Left renal pelvis (tissue), 4 donors: ENCODE measurements at regions not wholly inside any gene's neighbourhood (a gene's known extent, or its start where the extent isn't known, plus 50 kb on each side); places are given as distances from the start of the nearest gene placed in this dataset.

Experiments used
- DNase-seq, 4 donors: peaks; one replicate each; pipeline ENCODE4 v3.0.0-alpha.2; 2013; ENCODE audit warnings: low read depth in 4 of 4, low spot score in 3 of 4

DNA sequence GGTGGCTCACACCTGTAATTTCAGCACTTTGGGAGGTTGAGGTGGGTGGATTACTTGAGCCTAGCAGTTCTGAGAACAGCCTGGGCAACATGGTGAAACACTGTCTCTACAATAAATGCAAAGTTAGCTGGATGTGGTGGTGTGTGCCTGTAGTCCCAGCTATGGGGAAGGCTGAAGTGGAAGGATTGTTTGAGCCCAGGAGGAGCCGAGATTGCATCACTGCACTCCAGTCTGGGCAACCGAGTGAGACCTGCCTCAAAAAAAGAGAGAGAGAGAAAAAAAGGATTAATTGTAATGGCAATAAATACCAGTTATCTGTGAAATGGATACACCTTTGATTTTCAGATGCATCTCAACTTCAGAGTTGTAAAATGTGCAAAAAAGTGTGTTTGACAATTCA, 58.8 kb downstream of the SPRY1 start:
- DNase-seq, result no peak

DNA sequence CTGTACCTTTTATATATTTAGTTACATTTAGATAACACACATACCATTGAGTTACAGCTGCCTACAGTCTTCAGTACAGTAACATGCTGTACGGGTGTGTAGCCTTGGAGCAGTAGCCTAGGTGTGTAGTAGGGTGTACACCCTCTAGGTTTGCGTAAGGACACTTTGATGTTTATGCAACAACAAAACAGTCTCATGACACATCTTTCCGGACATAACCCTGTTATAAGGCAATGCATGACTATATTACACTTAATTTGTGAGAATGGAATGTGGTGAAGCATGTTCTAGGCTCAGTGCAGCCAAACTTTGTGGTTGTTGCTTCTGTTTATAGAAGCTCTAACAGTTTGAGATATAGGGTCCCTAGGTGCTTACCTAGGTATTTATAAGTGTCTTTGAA, 65.4 kb downstream of the SPRY1 start:
- DNase-seq, result no peak

DNA sequence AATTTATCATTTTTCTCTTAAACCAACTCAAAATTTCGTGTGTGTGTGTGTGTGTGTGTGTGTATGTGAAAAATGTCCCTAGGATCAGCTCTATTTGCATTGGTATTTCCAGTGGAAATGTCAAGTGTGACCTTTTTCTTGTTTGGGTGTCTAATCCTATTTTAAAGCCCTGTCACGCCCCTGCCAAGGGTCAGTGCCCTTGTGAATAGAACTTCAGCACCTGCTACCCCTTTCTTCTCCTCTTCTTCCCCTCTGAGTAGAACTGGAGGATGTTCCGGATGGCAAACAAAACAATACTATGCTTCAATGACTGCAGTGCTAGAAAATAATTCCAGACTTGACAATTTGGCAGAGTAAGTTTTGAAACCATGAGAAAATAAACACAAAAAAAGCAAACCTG, 67.3 kb downstream of the SPRY1 start:
- DNase-seq, result no peak

DNA sequence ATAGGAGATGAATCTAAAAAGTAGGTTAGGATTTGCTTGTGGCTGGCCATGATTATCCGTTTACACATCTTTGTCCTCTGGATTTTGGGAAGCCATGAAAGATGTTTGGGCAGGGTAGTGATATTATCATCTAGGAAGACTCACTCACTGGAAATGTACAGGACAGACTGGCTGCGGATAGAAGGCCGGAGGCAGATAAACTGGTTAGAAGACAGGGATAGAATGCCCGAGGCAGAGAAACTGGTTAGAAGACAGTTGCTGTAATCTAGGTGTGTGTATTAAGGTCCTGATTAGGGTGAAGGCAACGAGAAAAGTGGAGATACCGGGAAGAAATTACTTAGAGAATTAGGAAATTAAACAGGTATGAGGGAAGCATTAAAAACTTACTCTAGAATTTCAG, 68.8 kb downstream of the SPRY1 start:
- no peak for DNase-seq

DNA sequence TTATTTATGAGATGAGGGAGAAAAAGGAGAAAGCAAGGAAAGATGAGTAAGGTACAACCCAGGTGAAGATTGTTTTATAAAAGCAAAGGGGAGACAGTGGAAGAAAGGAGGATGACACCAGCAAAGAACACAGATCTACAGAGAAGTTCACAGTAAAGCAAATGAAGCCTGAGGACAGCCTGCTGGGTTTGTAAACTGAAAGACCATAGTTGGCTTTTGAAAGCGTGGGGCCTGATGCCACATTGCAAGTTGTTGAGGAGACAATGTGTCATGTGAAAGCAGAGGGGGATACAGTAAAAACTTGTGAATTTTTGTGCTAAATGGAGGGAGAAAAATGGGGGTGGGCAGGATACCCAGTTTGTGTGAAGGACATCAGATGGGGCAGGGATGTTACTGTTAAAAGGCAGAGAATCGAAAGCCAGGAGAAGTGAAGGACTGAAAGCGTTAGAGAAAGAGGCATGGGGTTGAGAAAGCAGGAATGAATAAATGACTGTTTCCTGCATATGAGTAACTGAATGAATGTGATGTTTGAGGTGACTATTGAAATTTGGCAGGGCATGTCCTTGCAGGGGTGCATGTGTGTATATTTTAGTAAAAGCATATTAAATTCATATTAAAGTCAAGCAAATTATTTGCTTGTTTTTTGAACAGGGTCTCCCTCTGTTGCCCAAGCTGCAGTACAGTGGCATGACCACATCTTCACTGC, 69.6 kb downstream of the SPRY1 start:
- DNase-seq, result no peak

DNA sequence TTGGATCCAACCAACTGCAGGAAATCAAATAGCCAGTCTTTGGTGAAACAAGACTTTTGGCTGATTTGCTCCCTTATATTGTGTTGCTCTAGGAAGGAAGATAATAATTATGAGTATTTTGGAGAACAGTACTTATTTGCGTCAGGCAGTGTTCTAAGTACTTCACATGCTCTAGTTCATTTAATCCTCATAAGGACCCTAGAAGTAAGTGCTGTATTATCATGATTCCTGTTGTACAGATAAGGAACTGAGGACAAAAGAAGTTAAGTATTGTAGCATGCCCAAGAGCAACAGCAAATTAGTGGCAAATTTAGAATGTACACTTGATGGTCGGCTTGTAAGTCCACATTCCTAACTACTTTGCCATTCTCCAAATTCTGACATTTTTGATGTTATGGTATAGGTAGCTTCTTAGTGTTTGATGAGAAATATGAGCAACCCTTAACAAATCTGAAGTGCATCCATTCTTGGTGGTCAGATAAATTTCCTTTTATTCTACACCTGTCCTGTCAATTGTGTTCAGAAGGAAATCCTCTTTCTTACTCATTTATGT, 72.0 kb downstream of the SPRY1 start:
- no peak for DNase-seq

DNA sequence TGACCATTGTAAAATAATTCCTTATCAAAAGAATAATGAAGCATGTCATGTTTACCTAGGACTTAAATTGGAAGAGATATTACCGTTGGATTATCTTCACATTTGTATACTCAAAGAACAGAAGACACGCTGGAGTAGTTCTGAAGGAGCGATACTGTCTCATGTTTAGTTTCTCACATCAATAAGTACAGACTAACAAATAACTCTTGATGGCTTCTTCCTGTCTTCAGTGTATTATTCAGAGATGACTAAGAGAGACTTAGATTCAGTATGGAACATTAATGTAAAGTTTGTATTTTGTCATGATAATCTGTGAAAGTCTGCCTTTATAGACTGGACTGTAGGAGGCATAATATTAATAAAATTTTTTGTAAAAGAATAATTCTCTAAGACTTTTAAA, 72.7 kb downstream of the SPRY1 start:
- no peak for DNase-seq

DNA sequence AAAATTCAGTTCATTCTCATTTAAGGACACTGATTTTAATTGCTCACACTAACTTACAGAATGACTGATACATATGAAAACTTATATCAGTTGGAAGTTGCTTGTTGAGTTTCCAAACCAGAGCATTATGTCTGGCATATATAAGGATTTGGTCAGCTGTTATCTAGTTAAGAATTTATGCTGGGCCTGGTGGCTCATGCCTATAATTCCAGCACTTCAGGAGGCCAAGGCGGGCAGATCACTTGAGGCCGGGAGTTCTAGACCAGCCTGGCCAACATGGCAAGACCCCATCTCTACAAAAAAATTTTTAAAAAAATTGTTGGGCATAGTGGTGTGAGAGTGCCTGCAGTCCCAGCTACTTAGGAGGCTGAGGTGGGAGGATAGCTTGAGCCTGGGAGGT, 73.1 kb downstream of the SPRY1 start:
- no peak for DNase-seq

DNA sequence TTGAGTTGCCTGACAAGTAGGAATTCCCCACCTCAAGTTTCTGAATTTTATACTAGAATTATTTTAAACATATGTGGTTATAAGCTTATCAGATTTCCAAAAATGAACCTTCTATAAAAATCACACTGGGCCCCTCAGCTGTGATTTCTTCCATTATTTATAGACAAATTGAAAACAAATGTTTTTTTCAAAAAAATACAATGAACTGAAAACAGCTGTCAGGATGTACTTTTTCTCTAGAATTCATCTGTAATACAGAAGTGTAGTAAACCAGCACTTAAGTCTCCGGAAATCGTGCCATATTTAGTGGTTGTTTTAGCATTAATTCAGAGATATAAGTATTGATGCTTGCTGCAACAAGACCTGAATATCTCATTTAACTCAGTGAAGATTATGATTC, 74.0 kb downstream of the SPRY1 start:
- DNase-seq, result no peak

DNA sequence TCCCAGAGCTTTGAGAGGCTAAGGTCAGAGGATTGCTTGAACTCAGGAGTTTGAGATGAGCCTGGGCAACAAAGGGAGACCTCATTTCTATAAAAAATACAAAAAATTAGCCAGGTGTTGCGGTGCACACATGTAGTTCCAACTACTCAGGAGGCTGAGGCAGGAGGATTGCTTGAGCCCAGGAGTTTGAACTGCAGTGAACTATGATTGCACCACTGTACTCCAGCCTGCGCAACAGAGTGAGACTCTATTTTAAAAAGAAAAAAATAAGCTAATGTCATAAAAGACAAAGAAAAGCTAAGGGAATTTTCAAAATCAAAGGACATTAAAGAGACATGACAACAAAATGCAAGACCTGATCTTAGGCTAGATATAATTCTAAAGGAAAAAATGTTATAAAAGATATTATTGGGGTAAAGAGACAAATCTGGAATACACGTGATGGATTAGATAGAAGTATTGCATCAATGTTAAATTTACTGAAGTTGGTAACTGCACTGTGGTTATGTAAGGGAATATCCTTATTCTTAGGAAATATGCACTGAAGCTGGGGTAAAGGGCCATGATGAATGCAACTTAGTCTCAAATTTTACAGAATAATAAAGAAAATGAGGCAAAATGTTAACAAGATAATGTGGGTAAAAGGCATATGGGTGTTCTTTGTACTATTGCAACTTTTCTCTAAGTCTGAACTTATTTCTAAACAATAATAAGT, 75.2 kb downstream of the SPRY1 start:
- DNase-seq, result no peak

DNA sequence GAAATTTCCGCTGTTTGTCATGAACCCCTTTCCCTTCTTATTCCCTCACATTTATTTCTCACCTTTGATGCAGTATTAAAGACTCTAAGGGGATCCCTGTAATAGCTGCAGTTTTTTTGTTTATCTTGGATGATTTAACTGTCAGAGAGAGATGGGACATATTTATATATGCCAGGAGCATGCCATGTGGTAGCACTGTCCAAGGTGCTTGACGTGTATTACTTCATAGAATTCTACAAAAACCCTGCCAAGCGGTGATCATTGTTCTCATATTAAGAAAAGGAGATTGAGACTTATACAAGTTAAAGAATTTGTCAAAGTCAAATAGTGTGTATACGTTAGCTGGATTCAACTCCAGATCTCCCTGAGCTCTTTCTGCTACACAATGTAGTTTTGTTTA, 78.2 kb downstream of the SPRY1 start:
- DNase-seq, result no peak

DNA sequence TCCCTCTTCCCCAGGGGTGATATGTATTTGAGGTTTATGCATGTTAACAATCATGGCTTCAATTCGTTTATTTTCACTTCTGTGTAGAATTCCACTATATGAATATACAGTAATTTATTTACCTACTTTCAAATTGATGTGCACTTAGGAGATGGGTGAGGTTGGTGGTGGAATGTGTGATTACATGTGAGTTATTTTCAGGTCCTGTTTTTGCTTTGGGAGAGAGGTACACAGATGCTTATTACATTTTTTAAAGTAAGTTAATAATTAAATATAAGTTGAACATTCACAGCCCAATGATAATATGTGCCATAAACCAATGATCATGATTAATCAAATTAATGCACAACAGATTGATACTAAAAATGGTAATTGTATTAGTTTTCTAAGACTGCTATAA, 79.5 kb downstream of the SPRY1 start:
- no peak for DNase-seq

DNA sequence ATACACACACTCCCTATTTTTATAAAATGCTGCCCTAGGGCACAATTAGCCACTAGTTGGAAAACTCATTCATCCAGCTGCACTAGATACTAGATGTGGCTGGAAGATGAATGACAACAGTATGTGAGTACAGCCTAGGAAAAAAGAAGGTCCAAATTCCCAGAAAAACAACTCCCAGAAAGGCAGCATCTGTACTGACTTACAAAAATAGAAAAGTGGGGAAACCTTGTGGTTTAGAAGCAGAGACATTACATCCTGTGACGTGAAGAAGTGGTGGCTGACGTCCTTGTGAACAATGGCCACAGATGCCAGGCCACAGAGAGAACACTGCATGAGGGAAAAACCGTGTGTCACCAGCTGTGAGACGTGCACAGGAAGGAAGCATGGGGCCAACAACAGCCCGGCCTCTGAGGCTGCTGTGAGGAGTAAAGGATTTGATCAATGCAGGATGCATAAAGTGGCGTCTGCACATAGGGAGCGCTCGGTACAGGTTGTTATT, 81.2 kb downstream of the SPRY1 start:
- no peak for DNase-seq

DNA sequence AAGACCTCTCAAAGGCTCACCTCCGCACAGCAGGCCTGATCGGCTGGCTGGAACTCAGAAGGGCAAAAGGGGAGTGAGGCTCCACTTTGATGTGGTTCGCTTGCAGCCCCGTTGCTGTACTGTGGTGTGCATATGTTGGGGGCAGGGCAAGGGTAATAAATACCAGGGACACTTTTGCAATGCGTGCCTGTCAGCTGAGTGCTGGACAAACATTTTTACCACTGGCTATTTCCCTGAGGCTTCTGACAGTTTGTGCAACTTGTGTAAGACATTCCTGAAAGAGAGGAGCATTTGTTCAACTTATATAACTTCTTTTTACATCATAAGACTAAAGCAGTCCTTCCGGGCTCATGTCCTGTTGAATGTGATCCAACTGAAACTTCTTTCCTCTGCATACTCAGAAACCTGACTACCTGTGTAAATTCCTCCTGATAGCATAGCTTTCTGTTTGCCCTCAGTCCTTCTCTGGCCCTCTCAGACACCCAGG, 82.3 kb downstream of the SPRY1 start:
- DNase-seq, result peak in 3 of 4 donors; percentile 22 to 49 (median 47)

DNA sequence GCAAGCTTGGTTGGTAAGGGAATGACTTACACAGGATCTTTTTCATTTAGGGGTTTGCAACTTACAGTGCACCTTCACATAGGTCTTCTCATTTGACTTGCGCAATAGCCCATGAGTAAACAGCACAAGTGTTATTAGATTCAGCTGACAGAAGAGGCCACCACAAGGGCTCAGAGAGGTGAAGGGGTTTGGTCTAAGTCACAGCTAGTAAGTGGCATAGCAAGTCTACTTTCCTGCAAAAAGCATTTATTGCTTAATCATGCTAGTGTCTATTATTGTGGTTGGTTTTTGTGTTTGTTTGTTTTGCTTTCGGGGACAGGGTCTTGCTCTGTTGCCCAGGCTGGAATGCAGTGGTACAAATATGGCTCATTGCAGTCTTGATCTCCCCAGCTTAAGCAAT, 83.3 kb downstream of the SPRY1 start:
- DNase-seq, result no peak

DNA sequence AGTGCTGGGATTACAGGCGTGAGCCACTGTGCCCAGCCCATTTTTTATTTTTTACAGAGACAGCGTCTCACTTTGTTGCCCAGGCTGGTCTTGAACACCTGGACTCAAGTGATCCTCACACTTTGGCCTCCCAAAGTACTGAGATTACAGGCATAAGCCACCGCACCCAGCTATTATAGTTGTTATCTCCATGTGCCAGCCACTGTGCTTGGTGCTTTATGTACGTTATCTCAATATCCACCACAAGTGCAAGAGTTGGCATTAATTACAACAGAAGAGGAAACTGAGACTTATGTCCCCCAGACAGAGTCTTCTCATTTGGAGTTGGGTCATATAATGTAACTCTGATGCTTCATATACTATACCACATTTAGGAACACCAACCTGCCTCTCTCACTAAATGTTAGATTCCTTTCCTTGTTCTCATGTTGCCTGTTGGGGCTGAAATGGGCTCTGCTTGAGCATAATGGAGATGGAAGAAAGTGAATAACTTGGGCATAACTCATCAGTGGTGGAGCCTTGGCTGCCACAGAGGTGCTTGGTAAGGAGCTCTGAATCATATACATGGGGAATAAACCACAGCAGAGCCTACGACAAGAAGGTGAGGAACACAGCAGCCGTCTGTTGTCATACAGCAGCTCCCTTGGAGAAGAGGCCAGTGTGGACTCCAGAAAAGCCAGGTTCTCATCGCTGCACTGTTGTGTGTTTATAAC, 84.3 kb downstream of the SPRY1 start:
- DNase-seq, result no peak

DNA sequence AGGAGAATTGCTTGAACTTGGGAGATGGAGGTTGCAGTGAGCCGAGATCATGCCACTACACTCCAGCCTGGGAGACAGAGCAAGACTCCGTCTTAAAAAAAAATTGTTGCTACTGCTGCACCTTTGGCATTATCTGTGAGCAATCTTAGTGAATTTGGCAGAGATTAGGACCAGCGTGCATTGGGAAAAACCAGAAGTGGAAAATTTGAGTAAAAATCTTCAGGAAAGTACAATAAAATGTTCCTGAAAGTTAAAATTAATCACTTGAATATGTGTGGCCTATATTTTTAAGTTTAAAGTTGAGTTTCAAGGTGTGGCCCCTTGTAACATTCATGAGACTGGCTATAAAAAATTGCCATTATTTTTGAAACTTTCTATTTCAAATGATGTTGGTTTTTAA, 85.1 kb downstream of the SPRY1 start:
- no peak for DNase-seq

DNA sequence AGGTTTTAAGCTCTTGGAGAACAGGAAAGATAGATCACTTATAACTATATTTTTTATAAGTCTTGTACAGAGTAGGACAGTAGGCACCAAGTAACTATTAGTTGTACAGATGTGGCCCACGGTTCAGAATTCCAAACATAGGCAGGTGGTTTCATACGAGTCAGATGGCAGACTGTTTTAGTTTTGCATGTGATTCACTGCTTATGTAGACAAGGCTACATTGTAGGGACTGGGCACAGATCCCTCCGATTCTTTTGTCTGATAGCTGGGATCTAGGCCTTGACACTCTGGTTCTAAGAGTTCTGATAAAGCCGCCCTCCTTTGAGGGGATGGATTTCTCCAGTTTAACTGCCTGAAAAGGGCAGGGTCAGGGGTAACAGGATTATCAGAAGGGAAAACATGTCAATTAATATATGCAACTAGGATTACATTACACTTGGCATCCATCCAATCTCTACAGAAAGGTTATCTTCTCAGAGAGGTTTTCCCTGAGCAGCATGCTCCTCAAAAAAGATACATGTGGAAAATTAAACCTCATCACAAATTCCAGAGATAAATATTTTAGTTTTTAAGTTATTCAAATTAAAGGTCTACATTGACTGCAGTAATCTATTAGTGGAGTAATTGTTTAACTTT, 87.8 kb downstream of the SPRY1 start:
- no peak for DNase-seq

DNA sequence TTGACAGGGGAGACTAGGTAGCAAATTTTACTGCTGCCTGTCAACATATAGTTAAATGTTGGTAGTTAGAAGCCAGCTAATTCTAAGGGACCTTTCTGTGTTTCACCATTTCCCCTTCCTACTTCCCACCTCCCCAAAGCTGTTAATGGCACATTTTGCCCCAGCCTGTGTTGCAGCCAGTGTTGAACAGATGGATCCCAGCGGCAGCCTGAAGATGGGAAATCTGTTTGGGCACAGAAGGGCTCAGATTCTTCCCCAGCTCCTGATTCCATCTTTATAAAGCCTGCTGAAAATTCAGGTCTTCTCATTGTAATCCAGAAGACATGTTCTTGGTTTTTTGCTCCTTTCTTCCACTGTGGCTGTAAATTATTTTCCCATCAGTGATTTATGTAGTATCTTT, 89.0 kb downstream of the SPRY1 start:
- no peak for DNase-seq

DNA sequence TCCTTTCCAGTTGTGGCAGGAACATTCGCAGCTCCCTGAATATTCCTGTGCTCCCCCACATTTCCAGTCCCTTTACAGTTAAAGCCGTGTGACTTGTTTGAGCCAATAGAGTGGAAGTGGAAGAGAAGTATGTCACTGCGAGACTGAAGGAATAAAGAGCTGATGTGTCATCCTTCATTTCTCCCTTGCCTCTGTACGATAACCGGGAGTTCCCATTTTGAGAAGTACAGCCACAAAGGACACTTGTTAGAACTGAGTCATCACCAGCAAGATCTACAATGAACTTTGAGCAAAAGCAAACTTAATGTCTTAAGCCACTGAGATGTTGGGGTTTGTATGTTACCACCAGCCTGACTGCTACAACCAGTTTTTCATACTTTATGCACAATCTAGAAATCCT, 92.3 kb downstream of the SPRY1 start:
- no peak for DNase-seq

DNA sequence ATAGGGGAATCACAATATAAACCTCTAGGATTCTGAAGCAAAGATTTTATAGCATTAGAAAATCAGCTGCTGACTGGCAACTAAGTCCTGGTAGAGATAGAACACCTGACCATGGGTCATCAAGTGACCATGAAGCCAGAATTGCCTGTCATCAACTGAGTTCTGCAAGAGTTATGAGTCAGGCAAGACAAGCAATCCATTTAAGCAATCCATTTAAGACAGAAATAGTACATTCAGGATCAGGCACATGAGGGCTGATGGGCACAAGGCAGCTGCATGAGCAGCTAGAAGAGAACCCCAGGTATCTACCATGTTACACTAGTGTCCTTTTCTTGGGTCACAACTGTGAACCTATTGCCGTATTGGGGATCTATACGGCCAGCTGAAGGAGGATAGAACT, 98.9 kb downstream of the SPRY1 start:
- DNase-seq, result no peak
